Brain microvascular endothelial cell (primary cell): ENCODE measurements at regions not wholly inside any gene's neighbourhood (a gene's known extent, or its start where the extent isn't known, plus 50 kb on each side); places are given as distances from the start of the nearest gene placed in this dataset.
"Not testable (repeated sequence)": the region's sequence is repeated elsewhere in the genome, so short reads cannot be mapped to it uniquely, and the experiment has no call there.

Source experiments
- DNase-seq: peaks from one replicate; pipeline ENCODE4 v3.0.0-alpha.2; 2020
- H3K27ac ChIP-seq: fragments of 250-450 bp; sonication (Bioruptor Pico); 2 replicates; pipeline ENCODE4 v1.5.1; 2020; ENCODE audit warnings: mild to moderate bottlenecking, moderate library complexity
- H3K27me3 ChIP-seq: fragments of 250-450 bp; sonication (Bioruptor Pico); replicated peaks from 2 replicates; pipeline ENCODE4 v1.5.1; 2020; ENCODE audit warnings: mild to moderate bottlenecking
- H3K36me3 ChIP-seq: fragments of 250-450 bp; sonication (Bioruptor Pico); replicated peaks from 2 replicates; pipeline ENCODE4 v1.5.1; 2020; ENCODE audit warnings: mild to moderate bottlenecking
- H3K4me3 ChIP-seq: 2 replicates; pipeline ENCODE4 v1.5.1; 2011; ENCODE audit warnings: low read depth, mild to moderate bottlenecking, control low read depth, low read length, moderate library complexity
- CTCF ChIP-seq: IDR thresholded peaks from 2 replicates; pipeline ENCODE4 v1.5.1; 2011; ENCODE audit warnings: low read depth, mild to moderate bottlenecking, moderate library complexity, low read length, control low read depth, inconsistent platforms; ENCODE audit errors: missing control alignments
- in situ Hi-C: cut with HindIII; loops from 2 replicates; pipeline ENCODE4 v1.10.0; 2017; ENCODE audit warnings: low sequenced_read_pairs, low pct_ligation_motif_present

DNA sequence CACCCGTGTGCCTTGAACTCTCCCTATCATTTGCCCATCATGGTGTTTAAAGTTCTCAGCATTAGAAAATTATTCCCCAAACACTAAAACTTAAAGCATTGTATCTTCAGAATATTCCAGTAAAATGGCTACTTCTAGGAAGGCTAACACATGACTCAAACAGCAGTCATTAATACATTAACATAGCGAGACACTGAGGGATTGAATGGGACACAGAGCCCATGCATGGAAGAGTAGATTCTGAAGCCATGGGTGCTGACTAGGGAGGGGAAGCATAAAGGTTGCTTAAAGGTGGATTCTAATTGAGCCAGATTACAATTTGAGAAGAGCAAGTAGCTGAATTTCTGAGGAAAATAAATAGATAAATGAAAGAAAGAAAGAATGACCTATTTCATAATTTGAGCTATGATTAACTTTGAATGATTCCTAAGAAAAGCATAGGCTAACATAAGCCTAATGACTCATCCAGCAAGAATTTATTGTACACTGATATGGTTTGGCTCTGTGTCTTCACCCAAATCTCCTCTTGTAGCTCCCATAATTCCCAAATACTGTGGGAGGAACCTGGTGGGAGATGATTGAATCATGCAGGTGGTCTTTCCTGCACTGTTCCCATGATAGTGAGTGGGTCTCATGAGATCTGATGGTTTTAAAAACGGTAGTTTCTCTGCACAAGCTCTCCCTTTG is 79.8 kb upstream of the PIK3C3 start:
- Histone ChIP-seq H3K27ac (peak overlapping the region; percentile 32), H3K4me3 (no peak overlapping the region), H3K27me3 (no peaks in the 10 kb centered on the region), H3K36me3 (no peaks in the 10 kb centered on the region)
- DNase-seq = peak; percentile 46
- TF ChIP-seq CTCF = no peak
- in situ Hi-C loops = no loop called here

GRCh38 chr18:41873730-41874129 is 81.3 kb upstream of the PIK3C3 start:
- no peak overlapping the region for H3K4me3 ChIP-seq
- H3K27me3 ChIP-seq = no peaks in the 10 kb centered on the region
- H3K27ac ChIP-seq = no peak overlapping the region
- H3K36me3 ChIP-seq = no peaks in the 10 kb centered on the region
- no peak for DNase-seq
- in situ Hi-C loops = no loop called here
- no peak for TF ChIP-seq CTCF

DNA sequence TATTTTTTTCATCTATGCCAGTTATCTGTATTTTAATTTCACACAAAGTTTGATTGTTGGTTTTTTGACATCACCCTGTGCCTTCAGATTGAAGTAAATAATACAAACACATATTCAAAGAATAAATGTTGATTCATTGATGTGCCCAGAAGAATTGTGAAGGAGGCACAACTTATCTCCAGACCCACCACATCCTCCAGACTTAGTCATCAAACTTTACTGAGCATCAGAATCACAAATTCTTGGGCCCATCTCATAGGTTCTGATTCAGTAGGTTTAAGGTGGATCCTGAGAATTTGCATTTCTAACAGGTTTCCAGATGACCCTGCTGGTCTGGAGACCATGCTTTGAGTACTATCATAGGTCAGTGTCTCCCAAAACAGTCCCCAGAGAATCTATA is 82.8 kb upstream of the PIK3C3 start:
- in situ Hi-C loops = no loop called here

GRCh38 chr18:41871229-41872000 is 83.6 kb upstream of the PIK3C3 start:
- peak; percentile 5 for DNase-seq
- H3K27me3 ChIP-seq = no peaks in the 10 kb centered on the region
- no peak overlapping the region for H3K27ac ChIP-seq
- in situ Hi-C loops = no loop called here
- H3K36me3 ChIP-seq = no peaks in the 10 kb centered on the region
- H3K4me3 ChIP-seq = no peak overlapping the region
- no peak for TF ChIP-seq CTCF

More for the DNA sequence above, 82.8 kb upstream of the PIK3C3 start:
- no peaks in the 10 kb centered on the region for H3K36me3 ChIP-seq
- no peak for TF ChIP-seq CTCF
- no peaks in the 10 kb centered on the region for H3K27me3 ChIP-seq
- no peak overlapping the region for H3K27ac ChIP-seq
- no peak overlapping the region for H3K4me3 ChIP-seq
- DNase-seq = peak; percentile 14

DNA sequence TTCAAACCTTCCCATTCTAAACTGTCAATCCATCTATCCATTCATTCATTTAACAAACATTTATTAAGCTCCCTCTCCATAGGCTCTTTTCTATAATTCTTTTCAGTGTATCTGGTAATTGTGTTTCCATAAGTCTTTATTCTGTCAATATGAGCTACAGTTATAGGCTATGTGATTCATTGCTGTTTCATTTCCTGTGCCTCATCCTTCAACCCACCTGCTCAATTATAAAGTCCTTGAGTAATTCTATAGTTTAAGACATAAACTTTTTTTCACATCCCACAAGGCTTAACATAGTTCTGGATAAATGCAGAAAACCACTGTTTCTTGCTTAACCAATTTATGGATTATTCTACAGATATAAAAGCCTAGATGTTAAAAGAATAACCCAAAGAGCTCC is 84.2 kb upstream of the PIK3C3 start:
- in situ Hi-C loops = no loop called here
- Histone ChIP-seq H3K36me3 (no peaks in the 10 kb centered on the region), H3K27ac (no peak overlapping the region), H3K27me3 (no peaks in the 10 kb centered on the region), H3K4me3 (no peak overlapping the region)
- no peak for TF ChIP-seq CTCF
- DNase-seq = peak; percentile 11

- Histone ChIP-seq H3K27ac (no peak overlapping the region), H3K4me3 (no peak overlapping the region), H3K27me3 (no peaks in the 10 kb centered on the region), H3K36me3 (no peaks in the 10 kb centered on the region)
- DNase-seq = no peak
- no peak for TF ChIP-seq CTCF
- in situ Hi-C loops = no loop called here
Observed at GRCh38 chr18:41870191-41870590, 84.8 kb upstream of the PIK3C3 start.

DNA sequence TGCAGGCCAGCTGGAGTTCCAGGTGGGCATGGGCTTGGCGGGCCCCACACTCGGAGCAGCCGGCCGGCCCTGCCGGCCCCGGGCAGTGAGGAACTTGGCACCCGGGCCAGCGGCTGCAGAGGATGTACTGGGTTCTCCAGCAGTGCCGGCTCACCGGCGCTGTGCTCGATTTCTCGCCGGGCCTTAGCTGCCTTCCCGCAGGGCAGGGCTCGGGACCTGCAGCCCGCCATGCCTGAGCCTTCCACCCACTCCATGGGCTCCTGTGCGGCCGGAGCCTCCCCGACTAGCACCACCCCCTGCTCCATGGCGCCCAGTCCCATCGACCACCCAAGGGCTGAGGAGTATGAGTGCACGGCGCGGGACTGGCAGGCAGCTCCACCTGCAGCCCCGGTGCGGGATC is 89.2 kb upstream of the PIK3C3 start:
- DNase-seq, in situ Hi-C loops, H3K4me3 ChIP-seq, H3K36me3 ChIP-seq, H3K27me3 ChIP-seq, H3K27ac ChIP-seq: not testable (repeated sequence)
